Adrenal gland (tissue), 9 donors: ENCODE measurements at regions not wholly inside any gene's neighbourhood (a gene's known extent, or its start where the extent isn't known, plus 50 kb on each side); places are given as distances from the start of the nearest gene placed in this dataset.
"Not testable (repeated sequence)": the region's sequence is repeated elsewhere in the genome, so short reads cannot be mapped to it uniquely, and the experiment has no call there.

Experiments used
- DNase-seq, 7 donors: peaks; one replicate each; pipeline ENCODE4 v3.0.0-alpha.2; 2019 to 2020
- H3K27ac ChIP-seq, 5 donors: fragments of 200-600 bp; sonication (generic) in 4 of 5; 1 replicate in 3 of 5; 2 replicates in 2 of 5; pipeline versions ENCODE4 v1.5.1 to v1.8.0; 2016 to 2020; ENCODE audit warnings: mild to moderate bottlenecking in 1 of 5
- H3K27me3 ChIP-seq: fragments of 200-600 bp; 2 replicates; pipeline ENCODE4 v1.8.0; 2021
- H3K36me3 ChIP-seq, 2 donors: fragments of 200-600 bp; replicated peaks in 1 of 2; 1 replicate in 1 of 2; 2 replicates in 1 of 2; pipeline versions ENCODE4 v1.5.1 to v1.8.0; 2018 to 2022
- H3K4me1 ChIP-seq, 2 donors: fragments of 200-600 bp; replicated peaks in 1 of 2; 1 replicate in 1 of 2; 2 replicates in 1 of 2; pipeline versions ENCODE4 v1.5.1 to v1.8.0; 2018 to 2021
- H3K4me3 ChIP-seq, 4 donors: fragments of 200-600 bp; sonication (generic) in 3 of 4; one replicate each; pipeline ENCODE4 v1.5.1; 2016 to 2018
- H3K9me3 ChIP-seq, 3 donors: fragments of 200-600 bp; sonication (generic) in 1 of 3; replicated peaks in 1 of 3; 1 replicate in 2 of 3; 2 replicates in 1 of 3; pipeline versions ENCODE4 v1.5.1 to v1.8.0; 2016 to 2021
- WGBS, 4 donors: extraction: QIAGEN DNeasy Blood & Tissue Kit in 2 of 4; methylation state at CpG; one replicate each; pipeline versions ENCODE4 v1.1.5 to v1.1.7; 2013 to 2017; 5-methylcytosine and 5-hydroxymethylcytosine counted together
- intact Hi-C, 2 donors: fragments of 100-400 bp; cut with DNase I; formaldehyde crosslinking; loops; one replicate each; pipeline versions ENCODE4 v1.14.1 to v1.15.0; 2022 to 2023
- donor health status: healthy with polysubstance abuse.
- donor health status: Bipolar disorder and iron deficiency.
- donor health status: DM: yes; HTN: yes; CAD: no.
- donor health status: DM: no; HTN: no; CAD: no.
- donor health status: DM: no; HTN: no; CAD: no.

DNA sequence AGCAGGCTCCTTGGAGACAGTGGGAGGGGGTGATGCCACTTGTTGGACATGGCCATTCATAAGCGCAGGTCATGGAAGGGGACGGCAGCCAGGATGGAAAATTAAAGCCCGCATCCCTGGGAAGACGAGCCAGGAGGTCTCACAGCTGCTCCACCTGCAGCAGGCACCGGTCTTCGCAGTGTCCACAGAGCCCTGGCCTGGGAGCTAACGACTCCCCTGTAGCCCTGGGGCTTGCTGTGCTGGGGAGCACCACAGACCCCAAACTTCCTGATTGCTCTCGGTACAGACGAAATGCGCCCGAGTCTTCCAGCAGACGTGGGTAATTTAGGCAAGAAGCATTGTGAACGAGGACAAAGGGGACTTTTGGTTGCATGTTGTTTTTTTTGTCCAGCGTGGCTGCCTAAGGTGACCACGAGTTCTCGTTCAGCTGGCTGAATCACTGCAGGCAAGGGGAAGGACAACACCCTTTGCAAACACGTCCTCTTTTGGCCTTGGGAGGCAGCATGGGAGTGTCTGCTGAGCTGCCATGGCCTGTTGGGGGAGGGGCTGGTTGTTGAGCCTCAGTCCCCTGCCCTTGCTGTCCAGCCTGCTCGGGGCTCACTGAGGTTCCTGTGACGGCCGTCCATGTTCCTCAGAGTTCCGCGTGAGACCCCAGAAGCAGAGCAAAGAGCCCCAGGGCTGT, 4485.8 kb upstream of the TPTE start:
- intact Hi-C loops, H3K36me3 ChIP-seq, H3K9me3 ChIP-seq, H3K27ac ChIP-seq, H3K27me3 ChIP-seq, H3K4me3 ChIP-seq, H3K4me1 ChIP-seq, DNase-seq: not testable (repeated sequence)
- WGBS, 4 donors = no CpG with 5 or more reads among the region's 22 CpGs

DNA sequence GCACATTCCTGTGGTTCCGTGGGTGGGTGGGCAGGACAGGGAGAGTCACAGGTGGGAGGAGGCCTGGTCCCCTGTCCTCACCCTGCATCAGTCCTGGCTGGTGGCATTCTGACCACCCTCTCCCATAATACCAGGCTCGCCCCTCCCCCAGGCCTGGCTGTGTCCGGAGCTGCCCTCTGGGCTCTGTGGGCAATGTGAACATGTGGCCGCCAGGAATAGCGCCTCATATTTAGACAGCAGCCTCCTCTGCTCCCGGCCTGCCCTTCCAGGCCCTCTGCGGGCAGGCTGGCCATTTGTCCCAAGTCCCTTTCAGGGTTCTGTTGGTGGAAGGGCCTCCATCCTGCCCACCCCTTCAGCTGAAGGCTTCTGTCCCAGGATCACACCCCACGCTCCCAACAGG, 4482.2 kb upstream of the TPTE start:
- intact Hi-C loops, H3K9me3 ChIP-seq, DNase-seq, H3K36me3 ChIP-seq, H3K27me3 ChIP-seq, H3K4me1 ChIP-seq, H3K4me3 ChIP-seq, H3K27ac ChIP-seq: not testable (repeated sequence)
- WGBS, 4 donors = no CpG with 5 or more reads among the region's 8 CpGs

DNA sequence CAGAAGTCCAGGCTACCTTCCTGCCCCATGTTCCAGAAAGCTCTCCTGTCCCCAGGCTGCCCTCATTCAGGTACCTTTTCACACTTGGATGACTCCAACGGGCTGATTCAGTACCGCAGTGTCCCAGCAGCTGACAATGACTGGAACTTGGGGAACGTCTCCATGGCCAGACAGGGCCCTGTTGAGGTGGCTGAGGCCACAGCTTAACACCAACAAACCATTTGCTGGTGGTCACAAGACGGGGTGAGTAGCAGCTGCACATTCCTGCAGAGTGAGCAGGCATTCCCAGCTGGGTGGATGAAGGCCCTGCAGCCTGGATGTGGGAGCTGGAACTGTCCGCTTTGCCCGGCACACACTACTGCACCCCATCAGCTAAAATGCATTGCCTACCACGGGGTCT, 4481.3 kb upstream of the TPTE start:
- H3K9me3 ChIP-seq, H3K36me3 ChIP-seq, DNase-seq, H3K4me3 ChIP-seq, H3K27me3 ChIP-seq, H3K4me1 ChIP-seq, intact Hi-C loops, H3K27ac ChIP-seq: not testable (repeated sequence)
- no CpG with 5 or more reads among the region's 7 CpGs for WGBS, 4 donors

DNA sequence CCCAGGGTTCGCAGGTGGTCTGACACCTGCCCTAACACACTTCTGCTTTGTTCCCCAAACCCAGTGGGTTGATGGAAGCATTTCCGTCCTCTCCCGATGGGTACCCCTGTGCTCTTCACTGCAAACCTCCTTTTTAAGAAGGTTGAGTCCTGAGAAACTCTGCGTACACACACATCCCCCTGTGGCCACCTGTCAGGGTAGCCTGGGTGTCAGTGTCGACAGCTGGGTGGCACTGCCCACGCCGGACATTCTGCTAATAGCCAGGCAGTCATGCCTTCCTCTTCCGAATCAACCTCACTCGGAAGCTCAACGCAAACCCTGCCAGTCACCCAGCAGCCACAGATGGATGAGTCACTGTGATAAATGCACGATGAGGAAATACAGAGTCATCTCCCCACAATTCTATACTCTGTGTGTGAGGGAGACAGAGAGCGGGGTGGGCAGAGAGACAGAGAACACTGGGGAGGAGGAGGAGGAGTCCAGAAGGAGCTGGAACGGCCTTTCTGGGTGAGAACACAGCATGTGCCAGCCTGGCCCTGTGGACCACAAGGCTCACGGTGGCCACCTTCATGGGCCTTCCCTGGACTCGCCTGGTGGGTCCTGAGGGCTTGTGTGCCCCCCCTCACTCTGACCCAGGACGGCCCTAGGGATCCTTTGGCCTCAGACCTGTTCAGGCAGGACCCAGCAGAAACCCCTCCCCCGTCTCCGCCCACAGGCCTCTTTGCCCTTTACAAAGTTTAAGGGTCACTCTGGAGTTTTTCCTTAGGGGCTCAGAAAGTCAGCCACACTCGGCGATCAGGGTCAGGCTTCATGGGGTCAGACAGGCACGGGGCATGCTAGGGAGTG, 4477.7 kb upstream of the TPTE start:
- DNase-seq = peak in 2 of 7 donors; percentile 1 to 3
- WGBS, 4 donors = no CpG with 5 or more reads among the region's 21 CpGs
- H3K27ac ChIP-seq, H3K4me3 ChIP-seq, H3K9me3 ChIP-seq, H3K27me3 ChIP-seq, H3K4me1 ChIP-seq, intact Hi-C loops, H3K36me3 ChIP-seq: not testable (repeated sequence)

DNA sequence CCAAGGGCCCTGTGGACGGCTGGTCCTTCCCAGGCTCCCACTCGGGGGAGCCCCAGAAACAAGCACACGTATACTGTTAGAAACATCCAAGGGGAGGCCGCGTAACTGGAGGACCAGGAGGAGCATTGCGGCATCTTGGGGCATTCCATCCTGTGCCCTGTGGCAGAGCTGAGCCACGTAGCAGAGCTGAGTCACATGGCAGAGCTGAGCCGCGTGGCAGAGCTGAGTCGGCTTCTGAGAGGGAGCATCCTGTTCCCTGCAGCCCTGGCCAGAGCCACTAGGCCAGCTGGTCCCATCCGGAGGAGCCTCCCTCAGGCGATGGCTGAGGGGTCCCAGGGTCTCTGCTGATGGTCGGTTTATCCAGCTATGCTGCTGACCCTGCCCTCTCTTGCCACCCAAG, 4476.7 kb upstream of the TPTE start:
- H3K27ac ChIP-seq, H3K4me3 ChIP-seq, H3K9me3 ChIP-seq, H3K4me1 ChIP-seq, H3K36me3 ChIP-seq, intact Hi-C loops, H3K27me3 ChIP-seq, DNase-seq: not testable (repeated sequence)
- WGBS, 4 donors = no CpG with 5 or more reads among the region's 13 CpGs

DNA sequence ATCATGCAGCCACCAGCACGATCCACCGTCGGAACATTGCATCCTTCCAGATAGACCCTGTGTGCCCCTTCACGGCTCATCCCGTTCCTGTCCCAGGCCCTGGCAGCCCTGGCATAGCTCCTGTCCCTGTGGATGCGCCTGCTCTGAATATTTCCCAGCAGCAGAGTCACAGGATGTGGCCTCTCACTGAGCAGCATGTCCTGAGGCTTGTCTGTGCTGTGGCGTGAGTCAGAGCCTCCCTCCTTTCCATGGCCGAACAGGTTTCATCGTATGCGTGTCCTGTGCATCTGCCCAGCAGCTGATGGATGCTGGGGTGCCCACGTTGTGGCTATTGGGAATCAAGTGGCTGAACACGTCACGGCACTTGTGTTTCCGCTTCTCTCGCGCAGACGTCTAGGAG, 4471.5 kb upstream of the TPTE start:
- WGBS, 4 donors = no CpG with 5 or more reads among the region's 17 CpGs
- H3K36me3 ChIP-seq, intact Hi-C loops, DNase-seq, H3K9me3 ChIP-seq, H3K27ac ChIP-seq, H3K4me1 ChIP-seq, H3K27me3 ChIP-seq, H3K4me3 ChIP-seq: not testable (repeated sequence)

DNA sequence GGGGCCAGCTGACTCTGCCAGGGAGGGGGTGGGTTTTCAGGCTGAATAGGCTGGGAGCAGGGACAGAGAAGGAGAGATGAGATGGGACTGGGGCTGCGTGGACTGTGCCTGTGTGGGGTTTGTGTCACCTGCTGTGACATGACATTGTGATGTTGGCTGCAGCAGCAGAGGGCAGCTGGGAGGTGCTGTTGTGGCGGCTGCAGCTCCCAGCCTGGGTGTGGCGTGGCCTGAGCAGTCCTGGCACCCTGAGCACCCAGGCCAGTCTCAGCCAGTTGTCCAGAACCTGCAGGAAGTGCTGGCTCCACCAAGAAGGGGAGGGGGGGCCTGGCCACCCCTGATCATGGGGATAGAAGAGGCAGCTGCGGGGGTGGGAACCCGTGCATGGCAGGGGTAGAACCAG, 4469.3 kb upstream of the TPTE start:
- H3K4me3 ChIP-seq, DNase-seq, intact Hi-C loops, H3K9me3 ChIP-seq, H3K27me3 ChIP-seq, H3K27ac ChIP-seq, H3K4me1 ChIP-seq, H3K36me3 ChIP-seq: not testable (repeated sequence)
- WGBS, 4 donors = no CpG with 5 or more reads among the region's 5 CpGs

DNA sequence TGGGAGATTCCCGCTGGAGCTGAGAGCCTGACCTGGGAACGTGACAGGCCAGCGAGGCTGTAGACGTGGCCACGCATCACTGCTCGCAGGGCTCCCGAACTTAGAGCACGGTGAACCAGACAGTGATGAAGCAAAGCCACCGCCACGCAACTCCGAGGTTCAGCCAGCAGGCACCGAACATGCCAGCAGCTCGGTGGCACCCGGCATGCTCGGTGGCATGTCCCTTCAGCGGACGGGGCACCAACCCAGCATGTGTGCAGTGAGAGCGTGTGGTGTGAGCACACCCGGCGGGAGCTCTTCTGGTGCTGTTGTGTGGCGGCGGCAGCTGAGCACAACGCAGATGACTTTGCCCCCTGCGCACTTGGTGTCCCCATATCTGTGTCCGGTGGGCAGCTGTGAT, 4468.2 kb upstream of the TPTE start:
- H3K36me3 ChIP-seq, H3K4me1 ChIP-seq, DNase-seq, H3K27ac ChIP-seq, H3K4me3 ChIP-seq, intact Hi-C loops, H3K27me3 ChIP-seq, H3K9me3 ChIP-seq: not testable (repeated sequence)
- no CpG with 5 or more reads among the region's 25 CpGs for whole genome bisulfite sequencing, 4 donors

DNA sequence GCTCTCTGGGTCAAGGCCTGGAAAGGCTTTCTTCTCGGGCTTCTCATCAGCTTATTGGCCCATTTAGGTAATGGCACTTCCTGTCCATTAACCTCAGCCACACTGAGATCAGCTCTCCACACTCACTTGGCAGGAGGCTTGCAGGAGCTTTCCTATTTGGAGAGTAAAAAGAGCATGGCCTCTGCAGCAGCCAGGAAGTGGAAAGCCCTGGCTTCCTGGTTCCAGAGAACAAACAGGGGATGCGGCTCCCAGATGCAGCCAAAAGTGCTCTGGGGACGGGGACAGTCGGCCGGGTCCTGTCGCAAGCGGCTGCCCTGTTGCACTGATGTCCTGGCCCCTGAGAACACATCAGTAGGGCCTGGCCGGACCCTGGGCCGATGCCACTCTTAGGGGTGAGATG, 4462.4 kb upstream of the TPTE start:
- H3K36me3 ChIP-seq, H3K4me1 ChIP-seq, H3K27ac ChIP-seq, H3K9me3 ChIP-seq, H3K4me3 ChIP-seq, H3K27me3 ChIP-seq, DNase-seq, intact Hi-C loops: not testable (repeated sequence)
- no CpG with 5 or more reads among the region's 9 CpGs for WGBS, 4 donors

DNA sequence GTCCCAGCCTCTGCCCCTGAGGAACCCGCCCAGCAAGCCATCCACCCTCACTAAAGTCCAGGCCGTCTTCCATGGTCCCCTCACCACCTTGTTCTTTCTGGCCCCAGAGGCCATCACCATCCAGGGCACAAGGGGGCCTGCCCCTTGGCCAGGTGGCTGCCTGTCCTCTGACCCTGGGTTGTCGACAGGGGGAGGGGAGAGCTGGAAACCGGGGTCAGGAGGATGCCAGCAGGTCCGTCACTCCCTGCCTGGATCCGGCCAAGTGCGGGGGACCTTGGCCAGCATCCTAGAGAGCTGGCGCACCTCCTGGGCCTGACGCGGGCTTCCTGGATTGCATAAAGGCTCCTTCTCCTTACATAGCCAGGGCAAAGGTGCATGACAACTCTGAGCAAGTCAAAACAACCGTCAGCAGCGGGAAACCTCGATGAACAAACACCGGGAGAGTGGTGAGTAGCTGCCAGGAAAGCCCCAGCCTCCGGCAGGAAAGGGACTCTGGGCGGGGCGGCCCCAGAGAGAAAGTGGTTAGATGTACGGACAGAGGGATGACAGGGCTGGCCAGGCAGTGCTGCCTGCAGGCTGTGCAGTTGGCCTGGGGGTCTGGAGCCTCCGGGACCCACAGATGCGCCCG, 4461.2 kb upstream of the TPTE start:
- H3K27ac ChIP-seq, intact Hi-C loops, H3K4me3 ChIP-seq, DNase-seq, H3K4me1 ChIP-seq, H3K36me3 ChIP-seq, H3K9me3 ChIP-seq, H3K27me3 ChIP-seq: not testable (repeated sequence)
- no CpG with 5 or more reads among the region's 21 CpGs for WGBS, 4 donors

DNA sequence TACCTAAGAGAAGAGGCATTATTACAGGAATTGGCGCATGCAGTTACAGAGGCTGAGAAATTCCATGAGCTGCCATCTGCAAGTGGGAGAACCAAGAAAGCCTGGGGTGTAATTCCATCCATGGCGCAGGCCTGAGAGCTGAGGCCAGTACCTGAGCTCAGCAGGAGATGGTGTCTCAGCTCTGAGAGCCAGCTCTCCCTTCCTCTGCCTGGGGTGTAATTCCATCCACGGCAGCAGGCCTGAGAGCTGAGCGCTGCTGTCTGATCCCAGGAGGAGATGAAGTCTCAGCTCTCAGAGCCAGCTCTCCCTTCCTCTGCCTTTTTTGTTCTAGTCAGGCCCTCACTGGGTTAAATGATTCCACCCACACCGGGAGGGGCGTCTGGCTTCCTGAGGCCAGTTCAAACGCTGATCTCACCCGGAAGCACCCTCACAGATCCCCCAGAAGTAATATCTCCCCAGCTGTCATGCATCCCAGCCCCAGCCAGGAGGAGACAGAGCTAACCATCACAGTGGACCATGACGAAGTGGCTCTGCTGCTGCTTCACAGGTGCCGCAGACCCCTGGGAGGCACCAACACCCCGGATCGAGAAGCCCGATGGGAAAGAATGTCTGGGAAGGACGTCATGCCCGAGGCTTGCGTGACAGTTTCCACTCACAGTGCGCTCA, 4454.9 kb upstream of the TPTE start:
- intact Hi-C loops = not testable (repeated sequence)
- no CpG with 5 or more reads among the region's 17 CpGs for WGBS, 4 donors

More for the DNA sequence above, 4454.9 kb upstream of the TPTE start:
- not testable (repeated sequence) for DNase-seq, H3K9me3 ChIP-seq, H3K36me3 ChIP-seq, H3K4me1 ChIP-seq, H3K27me3 ChIP-seq, H3K4me3 ChIP-seq, H3K27ac ChIP-seq
